GM23338 (cell line): ENCODE measurements at regions not wholly inside any gene's neighbourhood (a gene's known extent, or its start where the extent isn't known, plus 50 kb on each side); places are given as distances from the start of the nearest gene placed in this dataset.

Experiments used
- ATAC-seq: fragments of 200-7000 bp; cut with Tn5 transposase; 3 replicates; pipeline ENCODE4 v1.9.1; 2020
- DNase-seq: peaks from one replicate; pipeline ENCODE4 v3.0.0-alpha.2; 2015; ENCODE audit warnings: low spot score
- H2AFZ ChIP-seq: fragments of 200-600 bp; sonication (generic); 2 replicates; pipeline ENCODE4 v1.8.0; 2016; ENCODE audit warnings: antibody characterized with exemption, mild to moderate bottlenecking, moderate library complexity
- H3F3A ChIP-seq: fragments of 200-600 bp; sonication (generic); replicated peaks from 2 replicates; pipeline ENCODE4 v1.8.0; 2017; ENCODE audit warnings: antibody characterized with exemption, mixed run types, low read depth
- H3K27ac ChIP-seq: fragments of 200-600 bp; sonication (generic); 2 replicates; pipeline ENCODE4 v1.6.1; 2016; ENCODE audit warnings: low read depth
- H3K27me3 ChIP-seq: fragments of 200-600 bp; sonication (generic); 2 replicates; pipeline ENCODE4 v1.8.0; 2016; ENCODE audit warnings: mild to moderate bottlenecking, mixed run types, moderate library complexity; ENCODE audit not compliant: insufficient read depth
- H3K36me3 ChIP-seq: fragments of 200-600 bp; sonication (generic); 2 replicates; pipeline ENCODE4 v1.8.0; 2016; ENCODE audit warnings: mild to moderate bottlenecking; ENCODE audit not compliant: insufficient read depth
- H3K4me1 ChIP-seq: fragments of 200-600 bp; sonication (generic); 2 replicates; pipeline ENCODE4 v1.8.0; 2016; ENCODE audit warnings: mild to moderate bottlenecking, moderate library complexity; ENCODE audit not compliant: insufficient read depth
- H3K4me2 ChIP-seq: fragments of 200-600 bp; sonication (generic); 2 replicates; pipeline ENCODE4 v1.7.1; 2017; ENCODE audit warnings: mixed run types
- H3K4me3 ChIP-seq: fragments of 200-600 bp; sonication (generic); 2 replicates; pipeline ENCODE4 v1.6.1; 2016; ENCODE audit warnings: mixed run types
- H3K79me2 ChIP-seq: fragments of 200-600 bp; sonication (generic); replicated peaks from 2 replicates; pipeline ENCODE4 v1.8.0; 2017; ENCODE audit warnings: mild to moderate bottlenecking; ENCODE audit not compliant: insufficient read depth
- H3K9me2 ChIP-seq: fragments of 200-600 bp; sonication (generic); 2 replicates; pipeline ENCODE4 v1.8.0; 2017; ENCODE audit not compliant: insufficient read depth
- H4K20me1 ChIP-seq: fragments of 200-600 bp; sonication (generic); replicated peaks from 2 replicates; pipeline ENCODE4 v1.8.0; 2017; ENCODE audit warnings: mild to moderate bottlenecking; ENCODE audit not compliant: insufficient read depth
- H3K27ac Mint-ChIP-seq: 2 replicates; pipeline ENCODE4 v1.8.0; 2020; ENCODE audit warnings: inconsistent platforms, mild to moderate bottlenecking, moderate library complexity, mixed read lengths
- H3K27me3 Mint-ChIP-seq: 3 replicates; pipeline ENCODE4 v1.8.0; 2022; ENCODE audit warnings: low read depth, mild to moderate bottlenecking, moderate library complexity, mixed read lengths, inconsistent platforms; ENCODE audit not compliant: insufficient read depth, poor library complexity
- H3K36me3 Mint-ChIP-seq: 3 replicates; pipeline ENCODE4 v1.8.0; 2021; ENCODE audit warnings: low read depth, mild to moderate bottlenecking, inconsistent platforms, moderate library complexity, mixed read lengths
- H3K4me1 Mint-ChIP-seq: 3 replicates; pipeline ENCODE4 v1.8.0; 2020; ENCODE audit warnings: mild to moderate bottlenecking, inconsistent platforms, mixed read lengths
- H3K4me3 Mint-ChIP-seq: 3 replicates; pipeline ENCODE4 v1.8.0; 2021; ENCODE audit warnings: moderate library complexity, mild to moderate bottlenecking, inconsistent platforms, mixed read lengths
- H3K9me3 Mint-ChIP-seq: 3 replicates; pipeline ENCODE4 v1.8.0; 2020; ENCODE audit warnings: moderate library complexity, mild to moderate bottlenecking, inconsistent platforms, mixed read lengths
- CREB1 ChIP-seq: fragments of 250-450 bp; sonication (Bioruptor Pico); IDR thresholded peaks from 2 replicates; pipeline ENCODE4 v1.5.0; 2020; ENCODE audit warnings: low read depth, mild to moderate bottlenecking, moderate library complexity
- CTCF ChIP-seq, 2 experiments: fragments of 200-600 bp in 1 of 2; sonication (generic) in 1 of 2; conservative IDR thresholded peaks; 2 replicates each; pipeline versions ENCODE4 v1.5.1 to v1.6.1; 2016 to 2017; ENCODE audit warnings: antibody characterized with exemption in 2 of 2, low read depth in 2 of 2, mild to moderate bottlenecking in 2 of 2, moderate library complexity in 1 of 2
- EZH2 ChIP-seq: fragments of 200-600 bp; sonication (generic); IDR thresholded peaks from one replicate; pipeline ENCODE4 v1.8.0; 2017; ENCODE audit warnings: antibody characterized with exemption, mild to moderate bottlenecking, low read depth; ENCODE audit not compliant: unreplicated experiment
- EZH2phosphoT487 ChIP-seq: fragments of 200-600 bp; sonication (generic); IDR thresholded peaks from one replicate; pipeline ENCODE4 v1.8.1; 2018; ENCODE audit warnings: antibody characterized with exemption; ENCODE audit not compliant: unreplicated experiment
- JUNB ChIP-seq: IDR thresholded peaks from one replicate; pipeline ENCODE4 v1.6.1; 2016; ENCODE audit warnings: antibody characterized with exemption; ENCODE audit not compliant: unreplicated experiment
- NANOG ChIP-seq: IDR thresholded peaks from 2 replicates; pipeline ENCODE4 v1.6.1; 2016; ENCODE audit warnings: antibody characterized with exemption, borderline replicate concordance
- POLR2AphosphoS5 ChIP-seq: IDR thresholded peaks from 2 replicates; pipeline ENCODE4 v1.6.1; 2016; ENCODE audit warnings: antibody characterized with exemption, low read depth
- REST ChIP-seq: IDR thresholded peaks from one replicate; pipeline ENCODE4 v1.6.1; 2018; ENCODE audit warnings: antibody characterized with exemption; ENCODE audit not compliant: unreplicated experiment
- STAT1 ChIP-seq: IDR thresholded peaks from one replicate; pipeline ENCODE4 v1.6.1; 2016; ENCODE audit warnings: antibody characterized with exemption; ENCODE audit not compliant: unreplicated experiment
- ZNF114 ChIP-seq: fragments of 250-450 bp; sonication (Bioruptor Pico); IDR thresholded peaks from 2 replicates; pipeline ENCODE4 v1.5.0; 2020; ENCODE audit warnings: mild to moderate bottlenecking, moderate library complexity
- ZNF331 ChIP-seq: fragments of 250-450 bp; sonication (Bioruptor Pico); IDR thresholded peaks from 2 replicates; pipeline ENCODE4 v1.5.0; 2020; ENCODE audit warnings: low read depth, mild to moderate bottlenecking, moderate library complexity
- ZNF462 ChIP-seq: fragments of 250-450 bp; sonication (Bioruptor Pico); IDR thresholded peaks from 2 replicates; pipeline ENCODE4 v1.5.0; 2020; ENCODE audit warnings: mild to moderate bottlenecking, moderate library complexity
- TF ChIP-seq, protein P1 (sequence below): IDR thresholded peaks from 2 replicates; pipeline ENCODE4 v1.6.1; 2016; ENCODE audit warnings: antibody characterized with exemption

DNA sequence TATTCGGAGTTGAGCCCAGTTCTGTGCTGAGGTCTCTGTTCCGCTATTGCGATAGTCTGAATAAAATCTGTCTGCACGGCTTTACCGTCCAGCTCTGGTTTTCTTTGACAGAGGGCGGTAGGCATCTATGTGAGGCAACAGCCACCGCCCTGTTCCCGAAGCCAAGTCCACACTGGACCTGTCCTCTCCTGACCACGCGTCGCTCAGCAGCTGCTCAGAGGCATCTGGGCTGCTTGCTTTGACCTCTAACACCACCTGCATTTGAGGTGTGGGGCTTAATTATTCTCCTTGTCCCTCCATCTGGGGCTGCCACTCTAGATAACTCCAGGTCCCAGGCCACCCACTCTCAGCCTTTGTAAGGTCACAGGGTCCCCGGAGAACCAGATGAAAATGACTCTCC, 168.4 kb upstream of the SMIM23 start:
- ATAC-seq (no peak), DNase-seq (no peak)
- no peak overlapping the region; the same call in 2 of the 3 replicates for H3K4me3 Mint-ChIP-seq
- no peaks in the 10 kb centered on the region for H3K79me2 ChIP-seq
- H3K36me3 ChIP-seq = no peaks in the 10 kb centered on the region
- H3K27ac ChIP-seq = no peak overlapping the region
- peaks cover 31% of the 10 kb centered on the region for H3K27me3 ChIP-seq
- H3K4me1 ChIP-seq = peaks cover 13% of the 10 kb centered on the region; the same call in 1 of the 2 replicates
- H3K27me3 Mint-ChIP-seq = peaks cover 55% of the 10 kb centered on the region
- no peaks in the 10 kb centered on the region; the same call in 2 of the 3 replicates for H3K36me3 Mint-ChIP-seq
- H3K9me2 ChIP-seq = no peaks in the 10 kb centered on the region; the same call in 1 of the 2 replicates
- H3K4me2 ChIP-seq = no peak overlapping the region
- H3F3A ChIP-seq = 0 out of 2 replicates have a peak, but pooled peaks cover 1% of the 10 kb centered on the region
- H2AFZ ChIP-seq = no peak overlapping the region
- peaks cover 11% of the 10 kb centered on the region for H3K4me1 Mint-ChIP-seq
- H3K9me3 Mint-ChIP-seq = peaks cover 3% of the 10 kb centered on the region; the same call in 1 of the 3 replicates
- H4K20me1 ChIP-seq = no peaks in the 10 kb centered on the region
- no peak overlapping the region for H3K27ac Mint-ChIP-seq
- H3K4me3 ChIP-seq = no peak overlapping the region
- no peak for TF ChIP-seq ZNF462
- TF ChIP-seq CTCF (conservative IDR thresholded peaks at IDR 0.05; ENCODE audit: low read depth in 2 of 2) = no peak
- TF ChIP-seq REST = no peak
- no peak for TF ChIP-seq CREB1 (CRISPR knock-in tag)
- no peak for TF ChIP-seq NANOG
- no peak for TF ChIP-seq STAT1
- TF ChIP-seq JUNB = no peak
- TF ChIP-seq ZNF331 = no peak
- TF ChIP-seq, protein P1, sequence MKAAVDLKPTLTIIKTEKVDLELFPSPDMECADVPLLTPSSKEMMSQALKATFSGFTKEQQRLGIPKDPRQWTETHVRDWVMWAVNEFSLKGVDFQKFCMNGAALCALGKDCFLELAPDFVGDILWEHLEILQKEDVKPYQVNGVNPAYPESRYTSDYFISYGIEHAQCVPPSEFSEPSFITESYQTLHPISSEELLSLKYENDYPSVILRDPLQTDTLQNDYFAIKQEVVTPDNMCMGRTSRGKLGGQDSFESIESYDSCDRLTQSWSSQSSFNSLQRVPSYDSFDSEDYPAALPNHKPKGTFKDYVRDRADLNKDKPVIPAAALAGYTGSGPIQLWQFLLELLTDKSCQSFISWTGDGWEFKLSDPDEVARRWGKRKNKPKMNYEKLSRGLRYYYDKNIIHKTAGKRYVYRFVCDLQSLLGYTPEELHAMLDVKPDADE = no peak
- no peak for TF ChIP-seq EZH2
- TF ChIP-seq ZNF114 (CRISPR knock-in tag) = no peak
- no peak for TF ChIP-seq POLR2AphosphoS5
- TF ChIP-seq EZH2phosphoT487 = no peak
